GM12873 (cell line): ENCODE measurements at regions not wholly inside any gene's neighbourhood (a gene's known extent, or its start where the extent isn't known, plus 50 kb on each side); places are given as distances from the start of the nearest gene placed in this dataset.

Experiments
- CTCF ChIP-seq: IDR thresholded peaks from 2 replicates; pipeline ENCODE4 v1.5.1; 2012; ENCODE audit warnings: low read depth, mild to moderate bottlenecking, moderate library complexity, low read length, control low read depth; ENCODE audit not compliant: insufficient read depth; ENCODE audit errors: missing control alignments

GRCh38 chr16:60304720-60305119 lies 1570.6 kb upstream of the GOT2 start:
- no peak for TF ChIP-seq CTCF

GRCh38 chr16:60304066-60304465 lies 1570.0 kb upstream of the GOT2 start:
- TF ChIP-seq CTCF, result no peak

- TF ChIP-seq CTCF, result no peak
Measured at GRCh38 chr16:60302676-60303075, 1568.6 kb upstream of the GOT2 start.

GRCh38 chr16:60302261-60302660 lies 1568.1 kb upstream of the GOT2 start:
- no peak for TF ChIP-seq CTCF

- TF ChIP-seq CTCF, result no peak
Measured at GRCh38 chr16:60299241-60299776, 1565.2 kb upstream of the GOT2 start.

GRCh38 chr16:60295451-60295850 lies 1561.3 kb upstream of the GOT2 start:
- no peak for TF ChIP-seq CTCF

- TF ChIP-seq CTCF, result no peak
Measured at GRCh38 chr16:60285794-60286193, 1551.7 kb upstream of the GOT2 start.

- TF ChIP-seq CTCF, result no peak
Measured at GRCh38 chr16:60279061-60279665, 1545.0 kb upstream of the GOT2 start.
